ENCODE measurements at regions not wholly inside any gene's neighbourhood (a gene's known extent, or its start where the extent isn't known, plus 50 kb on each side); places are given as distances from the start of the nearest gene placed in this dataset.

GRCh38 chr1:217211486-217211885 lies 419.4 kb downstream of the GPATCH2 start (continued):
- no peak for TF ChIP-seq ELK1 (IDR thresholded peaks at IDR 0.05; ENCODE audit: low read depth, low read length)
- TF ChIP-seq RCOR1 (IDR thresholded peaks at IDR 0.05; ENCODE audit: low read depth, low read length) = no peak
- no peak for TF ChIP-seq ZSCAN20 (CRISPR knock-in tag; IDR thresholded peaks at IDR 0.05)
- no peak for TF ChIP-seq MYC (IDR thresholded peaks at IDR 0.05; ENCODE audit: borderline replicate concordance, low read length)
- no peak for TF ChIP-seq SMC3 (IDR thresholded peaks at IDR 0.05)
- no peak for TF ChIP-seq GATA3 (IDR thresholded peaks at IDR 0.05; ENCODE audit: borderline replicate concordance)

- Histone ChIP-seq H3K9me3 (0 out of 3 replicates have a peak, but pooled peaks cover 5% of the 10 kb centered on the region), H3K27ac (no peak overlapping the region), H3K4me1 (no peaks in the 10 kb centered on the region), H3K4me2 (no peak overlapping the region), H3K4me3 (no peak overlapping the region)
- no peak for TF ChIP-seq NFE2L2 (conservative IDR thresholded peaks at IDR 0.05; ENCODE audit: low read length)
- TF ChIP-seq HOXA7 (CRISPR knock-in tag; IDR thresholded peaks at IDR 0.05) = no peak
- no peak for TF ChIP-seq FOXS1 (CRISPR knock-in tag; IDR thresholded peaks at IDR 0.05)
- TF ChIP-seq ZC3H11A (IDR thresholded peaks at IDR 0.05) = no peak
- no peak for TF ChIP-seq NR3C1 (IDR thresholded peaks at IDR 0.05)
- TF ChIP-seq RAD21 (conservative IDR thresholded peaks at IDR 0.05 in 1 of 2, IDR thresholded peaks at IDR 0.05 in 1 of 2) = no peak
- no peak for TF ChIP-seq RNF2 (IDR thresholded peaks at IDR 0.05; ENCODE audit: borderline replicate concordance, low read depth)
- TF ChIP-seq TP53 (CRISPR knock-in tag; IDR thresholded peaks at IDR 0.05) = no peak
- no peak for TF ChIP-seq HOXB5 (CRISPR knock-in tag; IDR thresholded peaks at IDR 0.05)
- no peak for TF ChIP-seq SMC3 (IDR thresholded peaks at IDR 0.05)
- TF ChIP-seq PHF8 (IDR thresholded peaks at IDR 0.05; ENCODE audit: borderline replicate concordance, low read depth) = no peak
- ChIA-PET POLR2A (no interaction called here), CTCF (no interaction called here)
- DNase-seq (ENCODE audit: low read depth in 1 of 2, low spot score in 1 of 2) (no peak), ATAC-seq (no peak), FAIRE-seq (no peak)
- WGBS (ENCODE audit: missing lambda C conversion rate) = 7% methylated on average over 4 of the region's 4 CpGs
Observed at GRCh38 chr1:217205578-217205977, 425.3 kb downstream of the GPATCH2 start.

GRCh38 chr1:217196616-217197015 lies 434.3 kb downstream of the GPATCH2 start:
- Histone ChIP-seq H3K27ac (no peak overlapping the region), H3K4me3 (no peak overlapping the region), H3K4me2 (no peak overlapping the region), H3K9me3 (no peaks in the 10 kb centered on the region), H3K4me1 (no peaks in the 10 kb centered on the region)
- WGBS (ENCODE audit: missing lambda C conversion rate) = 62% methylated on average over 1 of the region's 1 CpG
- ChIA-PET POLR2A (no interaction called here), CTCF (no interaction called here)
- no peak for DNase-seq (ENCODE audit: low read depth in 1 of 2, low spot score in 1 of 2)
- no peak for TF ChIP-seq BHLHE40 (IDR thresholded peaks at IDR 0.05; ENCODE audit: low read depth, low read length)
- ATAC-seq = no peak
- no peak for FAIRE-seq

GRCh38 chr1:217193151-217193550 lies 437.7 kb downstream of the GPATCH2 start:
- Histone ChIP-seq H3K27ac (no peak overlapping the region), H3K4me3 (no peak overlapping the region), H3K4me1 (no peaks in the 10 kb centered on the region), H3K9me3 (no peaks in the 10 kb centered on the region), H3K4me2 (no peak overlapping the region)
- FAIRE-seq (no peak), DNase-seq (ENCODE audit: low read depth in 1 of 2, low spot score in 1 of 2) (no peak), ATAC-seq (no peak)
- ChIA-PET CTCF (no interaction called here), POLR2A (no interaction called here)
- WGBS (ENCODE audit: missing lambda C conversion rate) = 10% methylated on average over 3 of the region's 3 CpGs
- no peak for TF ChIP-seq USF2 (IDR thresholded peaks at IDR 0.05)
- TF ChIP-seq RNF2 (IDR thresholded peaks at IDR 0.05; ENCODE audit: borderline replicate concordance, low read depth) = no peak
- TF ChIP-seq HOXB5 (CRISPR knock-in tag; IDR thresholded peaks at IDR 0.05) = no peak
- no peak for TF ChIP-seq REST (IDR thresholded peaks at IDR 0.05)
- TF ChIP-seq E2F6 (IDR thresholded peaks at IDR 0.05; ENCODE audit: borderline replicate concordance, low read depth) = no peak
- TF ChIP-seq HOXB13 (CRISPR knock-in tag; IDR thresholded peaks at IDR 0.05; ENCODE audit: low read depth) = no peak
- TF ChIP-seq JUN (IDR thresholded peaks at IDR 0.05) = no peak
- TF ChIP-seq ELK1 (IDR thresholded peaks at IDR 0.05; ENCODE audit: low read depth, low read length) = no peak
- TF ChIP-seq TFCP2L1 (CRISPR knock-in tag; IDR thresholded peaks at IDR 0.05) = no peak
- no peak for TF ChIP-seq FOSL2 (IDR thresholded peaks at IDR 0.05)
- TF ChIP-seq FOSL2 (CRISPR knock-in tag; IDR thresholded peaks at IDR 0.05) = no peak
- TF ChIP-seq POLR2AphosphoS2 (conservative IDR thresholded peaks at IDR 0.05; ENCODE audit: low read length) = no peak
- no peak for TF ChIP-seq CHD4 (IDR thresholded peaks at IDR 0.05; ENCODE audit: borderline replicate concordance)

All from A549 (cell line).